HEK293 (cell line): ENCODE measurements at regions not wholly inside any gene's neighbourhood (a gene's known extent, or its start where the extent isn't known, plus 50 kb on each side); places are given as distances from the start of the nearest gene placed in this dataset.

Experiments used
- CTCF ChIA-PET: fragments of 350-600 bp; formaldehyde crosslinking; extraction: SDS; loops from one replicate; lab custom pipeline; 2021; ENCODE audit warnings: antibody characterized with exemption; lab: Yijun Ruan, JAX
- POLR2A ChIA-PET: fragments of 300-600 bp; formaldehyde crosslinking; extraction: SDS; loops from one replicate; lab custom pipeline; 2020; ENCODE audit warnings: antibody characterized with exemption, inconsistent platforms; lab: Yijun Ruan, JAX
- H3K27ac ChIP-seq: fragments of 200-500 bp; sonication (Bioruptor generic); 2 replicates; pipeline ENCODE4 v1.5.1; 2014; ENCODE audit warnings: low read depth, low read length, control low read depth, inconsistent platforms; ENCODE audit errors: extremely low read depth
- H3K36me3 ChIP-seq, 2 experiments: fragments of 200-500 bp in 1 of 2; sonication (Bioruptor generic) in 1 of 2; 1 replicate in 1 of 2; 2 replicates in 1 of 2; pipeline ENCODE4 v1.5.1; 2014 to 2017; ENCODE audit warnings: inconsistent platforms in 2 of 2, low read length in 2 of 2; ENCODE audit not compliant: control insufficient read depth in 2 of 2, insufficient read depth in 1 of 2
- H3K4me1 ChIP-seq: fragments of 200-500 bp; sonication (Bioruptor generic); 2 replicates; pipeline ENCODE4 v1.5.1; 2014; ENCODE audit warnings: mild to moderate bottlenecking, low read length, inconsistent platforms; ENCODE audit not compliant: control insufficient read depth, insufficient read depth
- H3K4me3 ChIP-seq: 2 replicates; pipeline ENCODE4 v1.5.1; 2011; ENCODE audit warnings: low read depth, mild to moderate bottlenecking, control low read depth, low read length, moderate library complexity
- H3K9me3 ChIP-seq: fragments of 200-500 bp; sonication (Bioruptor generic); 2 replicates; pipeline ENCODE4 v1.5.1; 2014; ENCODE audit warnings: low read depth, low read length, inconsistent platforms; ENCODE audit not compliant: control insufficient read depth, insufficient read depth
- HIC1 ChIP-seq: fragments of 450-650 bp; formaldehyde crosslinking; IDR thresholded peaks from 2 replicates; pipeline ENCODE4 v1.5.1; 2016; ENCODE audit warnings: missing biosample characterization, missing genetic modification characterization
- HOXD13 ChIP-seq: sonication (generic); formaldehyde crosslinking; IDR thresholded peaks from 2 replicates; pipeline ENCODE4 v1.8.0; 2022; ENCODE audit warnings: missing genetic modification reagents, borderline replicate concordance
- PRDM1 ChIP-seq: fragments of 450-650 bp; formaldehyde crosslinking; IDR thresholded peaks from 2 replicates; pipeline ENCODE4; 2016; ENCODE audit warnings: missing biosample characterization, missing genetic modification characterization
- PRDM6 ChIP-seq: fragments of 450-650 bp; formaldehyde crosslinking; IDR thresholded peaks from 2 replicates; pipeline ENCODE4 v1.5.1; 2017; ENCODE audit warnings: missing biosample characterization, missing genetic modification characterization
- RBAK ChIP-seq: fragments of 450-650 bp; formaldehyde crosslinking; IDR thresholded peaks from 2 replicates; pipeline ENCODE4 v1.5.1; 2016; ENCODE audit warnings: missing biosample characterization, missing genetic modification characterization
- SP2 ChIP-seq: fragments of 450-650 bp; formaldehyde crosslinking; IDR thresholded peaks from 2 replicates; pipeline ENCODE4 v1.5.1; 2016; ENCODE audit warnings: missing biosample characterization, missing genetic modification characterization
- SP7 ChIP-seq: fragments of 450-650 bp; formaldehyde crosslinking; IDR thresholded peaks from 2 replicates; pipeline ENCODE4 v1.5.1; 2016; ENCODE audit warnings: missing biosample characterization, missing genetic modification characterization
- TSHZ1 ChIP-seq: fragments of 450-650 bp; formaldehyde crosslinking; IDR thresholded peaks from 2 replicates; pipeline ENCODE4 v1.5.1; 2016; ENCODE audit warnings: missing biosample characterization, missing genetic modification characterization, borderline replicate concordance
- ZBTB44 ChIP-seq: fragments of 450-650 bp; IDR thresholded peaks from 2 replicates; pipeline ENCODE4 v1.5.1; 2018; ENCODE audit warnings: missing biosample characterization, mild to moderate bottlenecking, missing genetic modification characterization
- ZFP69B ChIP-seq: fragments of 450-650 bp; formaldehyde crosslinking; IDR thresholded peaks from 2 replicates; pipeline ENCODE4 v1.5.1; 2016; ENCODE audit warnings: missing biosample characterization, missing genetic modification characterization
- ZNF169 ChIP-seq: fragments of 450-650 bp; formaldehyde crosslinking; IDR thresholded peaks from 2 replicates; pipeline ENCODE4 v1.5.1; 2016; ENCODE audit warnings: missing biosample characterization, missing genetic modification characterization
- ZNF18 ChIP-seq: fragments of 450-650 bp; formaldehyde crosslinking; IDR thresholded peaks from 2 replicates; pipeline ENCODE4 v1.5.1; 2016; ENCODE audit warnings: missing biosample characterization, missing genetic modification characterization
- ZNF24 ChIP-seq: fragments of 450-650 bp; formaldehyde crosslinking; IDR thresholded peaks from 2 replicates; pipeline ENCODE4 v1.5.1; 2016; ENCODE audit warnings: missing biosample characterization, missing genetic modification characterization
- ZNF335 ChIP-seq: fragments of 450-650 bp; formaldehyde crosslinking; conservative IDR thresholded peaks from 2 replicates; pipeline ENCODE4 v1.5.1; 2016; ENCODE audit warnings: missing biosample characterization, missing genetic modification characterization
- ZNF398 ChIP-seq: fragments of 450-650 bp; formaldehyde crosslinking; IDR thresholded peaks from 2 replicates; pipeline ENCODE4 v1.5.1; 2017; ENCODE audit warnings: missing biosample characterization, missing genetic modification characterization
- ZNF610 ChIP-seq: fragments of 450-650 bp; formaldehyde crosslinking; IDR thresholded peaks from 2 replicates; pipeline ENCODE4 v1.5.1; 2016; ENCODE audit warnings: missing biosample characterization, missing genetic modification characterization, borderline replicate concordance
- ZNF639 ChIP-seq: fragments of 450-650 bp; formaldehyde crosslinking; IDR thresholded peaks from 2 replicates; pipeline ENCODE4 v1.5.1; 2016; ENCODE audit warnings: missing biosample characterization, missing genetic modification characterization

GRCh38 chr6:53734473-53735299 lies 60.1 kb upstream of the LRRC1 start:
- peaks cover 6% of the 10 kb centered on the region; the same call in 1 of the 2 replicates for H3K4me1 ChIP-seq
- H3K9me3 ChIP-seq: no peaks in the 10 kb centered on the region
- no peaks in the 10 kb centered on the region for H3K36me3 ChIP-seq
- CTCF ChIA-PET: interaction anchor here (0.5 to 5.5 kb wide), 61 partner anchors 10 to 1028 kb away, joined by 3 to 144 read pairs (median 4); partner anchors contain the start of gene LRRC1
- POLR2A ChIA-PET: interaction anchor here (0.7 to 2.5 kb wide), 8 partner anchors 10 to 1158 kb away, joined by 3 to 34 read pairs (median 4); partner anchors contain the start of gene LRRC1
- peak overlapping the region; percentile 10; the same call in 1 of the 2 replicates for H3K4me3 ChIP-seq
- H3K27ac ChIP-seq: peak overlapping the region; percentile 29; the same call in 1 of the 2 replicates
- TF ChIP-seq HIC1 (tag by site-specific recombination): peak; percentile 78
- peak; percentile 56; the same call in 1 of the 2 replicates for TF ChIP-seq ZNF335
- TF ChIP-seq ZNF169 (tag by site-specific recombination): peak; percentile 95
- peak; percentile 82 for TF ChIP-seq PRDM6 (tag by site-specific recombination)
- TF ChIP-seq ZNF639 (tag by site-specific recombination): peak; percentile 83
- TF ChIP-seq RBAK (tag by site-specific recombination): no peak
- peak; percentile 83 for TF ChIP-seq PRDM1 (tag by site-specific recombination)
- TF ChIP-seq ZFP69B (tag by site-specific recombination): 0 out of 2 replicates have a peak, but pooled peaks have one; percentile 12
- peak; percentile 24; the same call in 1 of the 2 replicates for TF ChIP-seq ZNF398 (tag by site-specific recombination)
- no peak for TF ChIP-seq SP2
- TF ChIP-seq ZBTB44 (tag by site-specific recombination): 0 out of 2 replicates have a peak, but pooled peaks have one; percentile 49
- TF ChIP-seq ZNF24 (tag by site-specific recombination): 0 out of 2 replicates have a peak, but pooled peaks have one; percentile 35
- peak; percentile 26; the same call in 1 of the 2 replicates for TF ChIP-seq TSHZ1 (tag by site-specific recombination)
- no peak for TF ChIP-seq ZNF610 (tag by site-specific recombination)
- TF ChIP-seq ZNF18 (tag by site-specific recombination): no peak
- TF ChIP-seq SP7: peak; percentile 91
- peak; percentile 92 for TF ChIP-seq HOXD13 (CRISPR knock-in tag)
